HEK293 (cell line): ENCODE measurements at regions not wholly inside any gene's neighbourhood (a gene's known extent, or its start where the extent isn't known, plus 50 kb on each side); places are given as distances from the start of the nearest gene placed in this dataset.

Experiments
- HIC1 ChIP-seq: fragments of 450-650 bp; formaldehyde crosslinking; IDR thresholded peaks from 2 replicates; pipeline ENCODE4 v1.5.1; 2016; ENCODE audit warnings: missing biosample characterization, missing genetic modification characterization
- MYNN ChIP-seq: fragments of 450-650 bp; formaldehyde crosslinking; IDR thresholded peaks from 2 replicates; pipeline ENCODE4 v1.5.1; 2016; ENCODE audit warnings: missing biosample characterization, missing genetic modification characterization, borderline replicate concordance
- REST ChIP-seq: fragments of 450-650 bp; formaldehyde crosslinking; IDR thresholded peaks from 2 replicates; pipeline ENCODE4 v1.5.1; 2016; ENCODE audit warnings: missing biosample characterization, missing genetic modification characterization
- WT1 ChIP-seq: fragments of 450-650 bp; formaldehyde crosslinking; IDR thresholded peaks from 2 replicates; pipeline ENCODE4 v1.5.1; 2016; ENCODE audit warnings: missing biosample characterization, missing genetic modification characterization
- ZBTB10 ChIP-seq: fragments of 450-650 bp; formaldehyde crosslinking; IDR thresholded peaks from 2 replicates; pipeline ENCODE4 v1.5.1; 2016; ENCODE audit warnings: missing biosample characterization, missing genetic modification characterization
- ZNF280C ChIP-seq: fragments of 450-650 bp; formaldehyde crosslinking; IDR thresholded peaks from 2 replicates; pipeline ENCODE4 v1.5.1; 2016; ENCODE audit warnings: missing biosample characterization, missing genetic modification characterization
- ZNF280D ChIP-seq: fragments of 450-650 bp; formaldehyde crosslinking; IDR thresholded peaks from 2 replicates; pipeline ENCODE4 v1.5.1; 2016; ENCODE audit warnings: missing biosample characterization, missing genetic modification characterization
- ZNF324 ChIP-seq: fragments of 450-650 bp; formaldehyde crosslinking; IDR thresholded peaks from 2 replicates; pipeline ENCODE4 v1.5.1; 2016; ENCODE audit warnings: missing biosample characterization, missing genetic modification characterization
- ZNF341 ChIP-seq: fragments of 450-650 bp; formaldehyde crosslinking; IDR thresholded peaks from 2 replicates; pipeline ENCODE4; 2016; ENCODE audit warnings: low read depth, missing biosample characterization, missing genetic modification characterization
- ZNF501 ChIP-seq: fragments of 450-650 bp; formaldehyde crosslinking; IDR thresholded peaks from 2 replicates; pipeline ENCODE4 v1.5.1; 2016; ENCODE audit warnings: missing biosample characterization, missing genetic modification characterization
- ZNF518A ChIP-seq: fragments of 450-650 bp; formaldehyde crosslinking; conservative IDR thresholded peaks from 2 replicates; pipeline ENCODE4 v1.5.1; 2016; ENCODE audit warnings: low read depth, missing biosample characterization, missing genetic modification characterization
- ZNF529 ChIP-seq: fragments of 450-650 bp; formaldehyde crosslinking; IDR thresholded peaks from 2 replicates; pipeline ENCODE4 v1.5.1; 2017; ENCODE audit warnings: missing genetic modification characterization, missing biosample characterization; ENCODE audit not compliant: insufficient replicate concordance
- ZNF549 ChIP-seq: fragments of 450-650 bp; IDR thresholded peaks from 2 replicates; pipeline ENCODE4 v1.5.1; 2018; ENCODE audit warnings: missing biosample characterization, missing genetic modification characterization, mild to moderate bottlenecking, inconsistent platforms, moderate library complexity
- ZNF645 ChIP-seq: fragments of 450-650 bp; formaldehyde crosslinking; IDR thresholded peaks from 2 replicates; pipeline ENCODE4; 2016; ENCODE audit warnings: missing biosample characterization, missing genetic modification characterization
- ZNF670 ChIP-seq: fragments of 450-650 bp; formaldehyde crosslinking; IDR thresholded peaks from 2 replicates; pipeline ENCODE4 v1.5.1; 2016; ENCODE audit warnings: missing biosample characterization, missing genetic modification characterization, low read depth
- ZNF747 ChIP-seq: fragments of 450-650 bp; formaldehyde crosslinking; IDR thresholded peaks from 2 replicates; pipeline ENCODE4 v1.5.1; 2016; ENCODE audit warnings: missing biosample characterization, missing genetic modification characterization
- ZNF768 ChIP-seq: fragments of 450-650 bp; formaldehyde crosslinking; IDR thresholded peaks from 2 replicates; pipeline ENCODE4 v1.5.1; 2018; ENCODE audit warnings: missing biosample characterization, mild to moderate bottlenecking, missing genetic modification characterization

GRCh38 chr1:58290685-58291372, 255.7 kb downstream of the OMA1 start (continued):
- TF ChIP-seq REST (tag by site-specific recombination) (peak; percentile 97), ZBTB10 (tag by site-specific recombination) (no peak), MYNN (tag by site-specific recombination) (no peak), WT1 (tag by site-specific recombination) (0 out of 2 replicates have a peak, but pooled peaks have one; percentile 11), ZNF324 (tag by site-specific recombination) (no peak), ZNF280C (tag by site-specific recombination) (no peak), ZNF768 (tag by site-specific recombination) (no peak), ZNF341 (no peak), ZNF518A (tag by site-specific recombination) (0 out of 2 replicates have a peak, but pooled peaks have one; percentile 15), HIC1 (tag by site-specific recombination) (peak; percentile 88), ZNF501 (no peak), ZNF670 (tag by site-specific recombination) (no peak), ZNF747 (no peak), ZNF645 (no peak), ZNF280D (no peak), ZNF549 (tag by site-specific recombination) (no peak), ZNF529 (tag by site-specific recombination) (no peak)
